ENCODE measurements at regions not wholly inside any gene's neighbourhood (a gene's known extent, or its start where the extent isn't known, plus 50 kb on each side); places are given as distances from the start of the nearest gene placed in this dataset.

- DNase-seq: no peak
These were observed 240.0 kb upstream of the ZFHX3 start for GRCh38 chr16:73287859-73288405.

- no peak for DNase-seq
These were observed 238.7 kb upstream of the ZFHX3 start for GRCh38 chr16:73286346-73287267.

GRCh38 chr16:73285436-73286201 is 237.7 kb upstream of the ZFHX3 start:
- no peak for DNase-seq

GRCh38 chr16:73280388-73280787 is 232.5 kb upstream of the ZFHX3 start:
- DNase-seq: no peak

GRCh38 chr16:73279451-73279850 is 231.5 kb upstream of the ZFHX3 start:
- DNase-seq: no peak

- DNase-seq: no peak
These were observed 229.1 kb upstream of the ZFHX3 start for GRCh38 chr16:73277071-73277470.

GRCh38 chr16:73275448-73275847 is 227.5 kb upstream of the ZFHX3 start:
- no peak for DNase-seq

GRCh38 chr16:73275024-73275423 is 227.1 kb upstream of the ZFHX3 start:
- DNase-seq: no peak

GRCh38 chr16:73274140-73274539 is 226.2 kb upstream of the ZFHX3 start:
- no peak for DNase-seq

- no peak for DNase-seq
These were observed 220.6 kb upstream of the ZFHX3 start for GRCh38 chr16:73268366-73268993.

GRCh38 chr16:73265935-73266334 is 218.0 kb upstream of the ZFHX3 start:
- no peak for DNase-seq

- DNase-seq: no peak
These were observed 217.4 kb upstream of the ZFHX3 start for GRCh38 chr16:73265124-73265837.

- DNase-seq: no peak
These were observed 215.0 kb upstream of the ZFHX3 start for GRCh38 chr16:73262931-73263330.

GRCh38 chr16:73255031-73255430 is 207.1 kb upstream of the ZFHX3 start:
- no peak for DNase-seq

GRCh38 chr16:73253922-73254480 is 206.1 kb upstream of the ZFHX3 start:
- DNase-seq: no peak

GRCh38 chr16:73252446-73252845 is 204.5 kb upstream of the ZFHX3 start:
- no peak for DNase-seq

GRCh38 chr16:73251608-73252007 is 203.7 kb upstream of the ZFHX3 start:
- no peak for DNase-seq

GRCh38 chr16:73248316-73248715 is 200.4 kb upstream of the ZFHX3 start:
- no peak for DNase-seq

GRCh38 chr16:73240920-73241319 is 193.0 kb upstream of the ZFHX3 start:
- no peak for DNase-seq

- no peak for DNase-seq
These were observed 189.7 kb upstream of the ZFHX3 start for GRCh38 chr16:73237601-73238000.

GRCh38 chr16:73234496-73234895 is 186.6 kb upstream of the ZFHX3 start:
- DNase-seq: no peak

GRCh38 chr16:73233846-73234424 is 186.0 kb upstream of the ZFHX3 start:
- no peak for DNase-seq

Data from suppressor macrophage treated with lipopolysaccharide for 4 hours (primary cell).